ENCODE measurements at regions not wholly inside any gene's neighbourhood (a gene's known extent, or its start where the extent isn't known, plus 50 kb on each side); places are given as distances from the start of the nearest gene placed in this dataset.

DNA sequence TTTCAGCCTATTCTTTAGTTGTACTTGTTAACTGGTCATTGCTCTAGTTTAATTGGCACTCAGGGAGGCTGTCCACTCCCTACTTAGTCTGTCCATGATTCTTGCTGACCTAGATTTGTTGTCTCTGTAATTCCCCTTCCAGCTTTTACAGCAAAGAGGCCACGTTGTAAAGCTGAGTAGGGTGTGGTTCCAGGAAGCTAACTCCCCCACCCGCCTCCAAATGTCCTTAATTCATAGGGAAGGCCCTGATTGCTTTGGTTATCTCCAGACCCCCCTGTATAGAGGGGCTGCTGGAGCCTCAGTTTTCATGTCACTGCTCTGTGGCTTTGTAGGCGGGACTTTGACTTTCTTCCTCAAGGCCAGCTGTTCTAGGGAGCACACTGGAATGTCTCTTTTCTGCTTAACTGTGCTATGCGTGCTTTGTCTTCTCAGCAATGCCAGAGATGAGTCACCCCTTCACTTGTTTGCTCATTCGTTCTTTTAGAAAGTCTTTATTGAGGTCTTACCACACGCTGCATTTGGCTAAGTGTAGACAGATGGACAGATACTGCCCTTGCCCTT is 175.1 kb upstream of the JAG1 start:
- no peak overlapping the region for H3K4me3 ChIP-seq (ENCODE audit: control insufficient read depth, low read depth, low read length)
- peak; percentile 87 for DNase-seq (ENCODE audit: low read depth)
- TF ChIP-seq, protein P1, sequence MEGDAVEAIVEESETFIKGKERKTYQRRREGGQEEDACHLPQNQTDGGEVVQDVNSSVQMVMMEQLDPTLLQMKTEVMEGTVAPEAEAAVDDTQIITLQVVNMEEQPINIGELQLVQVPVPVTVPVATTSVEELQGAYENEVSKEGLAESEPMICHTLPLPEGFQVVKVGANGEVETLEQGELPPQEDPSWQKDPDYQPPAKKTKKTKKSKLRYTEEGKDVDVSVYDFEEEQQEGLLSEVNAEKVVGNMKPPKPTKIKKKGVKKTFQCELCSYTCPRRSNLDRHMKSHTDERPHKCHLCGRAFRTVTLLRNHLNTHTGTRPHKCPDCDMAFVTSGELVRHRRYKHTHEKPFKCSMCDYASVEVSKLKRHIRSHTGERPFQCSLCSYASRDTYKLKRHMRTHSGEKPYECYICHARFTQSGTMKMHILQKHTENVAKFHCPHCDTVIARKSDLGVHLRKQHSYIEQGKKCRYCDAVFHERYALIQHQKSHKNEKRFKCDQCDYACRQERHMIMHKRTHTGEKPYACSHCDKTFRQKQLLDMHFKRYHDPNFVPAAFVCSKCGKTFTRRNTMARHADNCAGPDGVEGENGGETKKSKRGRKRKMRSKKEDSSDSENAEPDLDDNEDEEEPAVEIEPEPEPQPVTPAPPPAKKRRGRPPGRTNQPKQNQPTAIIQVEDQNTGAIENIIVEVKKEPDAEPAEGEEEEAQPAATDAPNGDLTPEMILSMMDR (IDR thresholded peaks at IDR 0.05; ENCODE audit: control insufficient read depth, insufficient read depth, low read depth, low read length, missing control alignments): no peak

DNA sequence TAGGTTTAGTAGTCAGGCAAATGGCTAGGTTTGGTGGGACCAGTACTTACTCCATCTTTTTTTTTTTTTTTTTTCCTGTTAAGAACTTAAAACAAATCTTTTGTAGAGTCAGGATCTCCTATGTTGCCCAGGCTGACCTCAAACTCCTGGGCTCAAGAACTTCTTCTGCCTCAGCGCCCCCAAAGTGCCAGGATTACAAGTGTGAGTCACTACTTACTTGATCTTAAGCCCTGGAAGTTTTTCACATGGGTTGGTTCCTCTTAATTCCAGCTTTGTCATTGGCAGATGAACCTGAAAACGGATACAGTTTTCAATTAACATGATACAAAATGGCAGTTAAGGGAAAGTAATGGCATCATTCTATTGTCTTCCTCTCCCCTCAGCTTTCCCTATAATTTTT is 179.4 kb upstream of the JAG1 start:
- H3K4me3 ChIP-seq (ENCODE audit: control insufficient read depth, low read depth, low read length): no peak overlapping the region
- no peak for DNase-seq (ENCODE audit: low read depth)
- TF ChIP-seq, protein P1 (IDR thresholded peaks at IDR 0.05; ENCODE audit: control insufficient read depth, insufficient read depth, low read depth, low read length, missing control alignments): no peak

DNA sequence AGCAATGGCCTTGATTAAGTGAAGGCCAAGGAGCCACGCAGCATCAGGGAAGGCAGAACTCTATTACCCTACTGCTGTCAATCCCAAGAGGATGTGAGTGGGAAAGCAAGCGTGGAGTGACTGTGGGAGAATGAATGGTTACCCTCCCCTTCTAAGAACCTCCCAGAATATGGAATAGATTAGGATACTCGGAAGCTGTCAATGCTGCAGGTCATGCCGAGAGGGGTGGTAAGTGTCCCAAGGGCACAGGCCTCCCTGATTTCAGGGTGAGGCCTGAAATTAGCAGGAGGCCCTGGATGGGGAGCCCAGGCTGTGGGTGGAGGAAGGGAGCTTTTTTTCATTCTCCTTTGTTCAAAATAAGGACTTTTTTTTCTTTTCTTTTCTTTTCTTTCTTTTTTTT is 179.9 kb upstream of the JAG1 start:
- H3K4me3 ChIP-seq (ENCODE audit: control insufficient read depth, low read depth, low read length): no peak overlapping the region
- no peak for DNase-seq (ENCODE audit: low read depth)
- TF ChIP-seq, protein P1 (IDR thresholded peaks at IDR 0.05; ENCODE audit: control insufficient read depth, insufficient read depth, low read depth, low read length, missing control alignments): no peak

DNA sequence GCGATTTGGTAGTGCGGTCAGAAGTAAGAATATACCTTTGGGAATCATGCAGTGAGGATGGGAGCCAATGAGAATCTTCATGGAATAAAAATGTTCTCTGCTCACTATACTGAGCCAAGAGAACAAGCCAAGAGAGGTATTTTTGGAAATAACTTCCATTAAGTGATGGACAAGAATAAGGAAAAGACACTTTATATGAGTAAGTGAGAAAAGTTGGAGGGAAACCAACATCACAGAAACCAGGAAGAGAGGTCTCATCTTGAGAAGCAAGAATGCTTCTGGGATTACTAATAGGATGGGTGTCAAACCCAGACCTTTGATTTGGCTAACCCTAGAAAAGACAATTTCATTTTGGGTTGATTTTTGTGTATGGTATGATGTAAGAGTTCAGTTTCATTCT is 181.2 kb upstream of the JAG1 start:
- DNase-seq (ENCODE audit: low read depth): no peak
- H3K4me3 ChIP-seq (ENCODE audit: control insufficient read depth, low read depth, low read length): no peak overlapping the region
- TF ChIP-seq, protein P1 (IDR thresholded peaks at IDR 0.05; ENCODE audit: control insufficient read depth, insufficient read depth, low read depth, low read length, missing control alignments): no peak

DNA sequence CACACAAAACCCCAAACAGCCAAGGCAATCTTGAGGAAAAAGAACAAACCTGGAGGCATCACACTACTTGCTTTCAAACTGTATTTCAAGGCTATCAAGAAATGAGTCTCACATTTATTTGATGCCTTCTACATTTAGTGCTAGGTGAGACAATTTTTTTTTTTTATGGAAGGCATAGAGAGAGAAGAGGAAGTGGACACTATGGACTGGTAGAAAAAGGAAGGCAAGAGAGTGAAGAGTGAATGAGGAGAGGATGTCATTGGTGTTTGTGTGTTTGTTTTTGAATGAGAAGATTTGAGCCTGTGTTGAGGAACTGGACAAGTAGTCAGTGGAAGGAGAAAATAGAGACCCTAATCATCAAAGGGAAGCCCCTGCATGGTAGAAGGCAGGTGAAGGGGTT is 182.0 kb upstream of the JAG1 start:
- TF ChIP-seq, protein P1 (IDR thresholded peaks at IDR 0.05; ENCODE audit: control insufficient read depth, insufficient read depth, low read depth, low read length, missing control alignments): no peak
- DNase-seq (ENCODE audit: low read depth): no peak
- H3K4me3 ChIP-seq (ENCODE audit: control insufficient read depth, low read depth, low read length): no peak overlapping the region

DNA sequence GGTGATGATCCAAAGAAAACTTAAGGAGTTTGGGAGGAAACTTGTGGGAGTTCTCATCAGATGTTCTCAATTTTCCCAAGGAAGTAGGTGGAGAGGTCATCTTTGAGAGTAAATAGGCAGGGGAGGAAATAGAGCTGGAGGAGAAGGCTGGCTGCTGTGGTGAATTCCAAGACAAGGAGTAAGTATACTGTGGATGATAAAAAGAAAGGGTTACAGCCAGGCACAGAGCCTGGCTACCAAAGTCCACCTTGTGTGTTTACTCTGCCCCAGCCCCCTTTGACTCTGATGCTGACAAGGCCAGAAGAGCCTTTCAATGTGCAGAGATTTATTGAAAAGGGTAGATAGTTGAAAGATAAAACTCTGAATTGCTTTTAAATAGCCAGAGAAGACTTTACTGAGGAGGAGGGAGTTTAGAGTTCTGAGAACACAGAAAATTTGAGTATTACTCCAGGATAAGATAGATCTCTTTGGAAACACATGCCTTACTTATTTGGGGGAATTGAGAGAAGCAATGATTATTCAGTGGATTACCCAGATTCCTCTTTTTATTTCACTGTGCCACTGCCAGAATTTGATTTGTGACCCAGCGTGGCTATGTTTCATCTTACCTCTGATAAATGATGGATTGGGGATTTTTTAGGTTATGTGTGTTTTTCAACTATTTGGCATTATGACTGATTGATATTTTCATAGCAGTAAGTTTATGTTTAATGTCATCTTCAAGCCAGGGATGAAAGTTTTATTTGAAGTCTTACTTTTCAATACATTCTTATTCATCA is 182.6 kb upstream of the JAG1 start:
- no peak for DNase-seq (ENCODE audit: low read depth)
- TF ChIP-seq, protein P1 (IDR thresholded peaks at IDR 0.05; ENCODE audit: control insufficient read depth, insufficient read depth, low read depth, low read length, missing control alignments): no peak
- no peak overlapping the region for H3K4me3 ChIP-seq (ENCODE audit: control insufficient read depth, low read depth, low read length)

Measured in AG09309 (cell line).